DOHH2 (cell line): ENCODE measurements at regions not wholly inside any gene's neighbourhood (a gene's known extent, or its start where the extent isn't known, plus 50 kb on each side); places are given as distances from the start of the nearest gene placed in this dataset.

Experiments used
- CTCF ChIP-seq: fragments of 200-600 bp; sonication (generic); IDR thresholded peaks from one replicate; pipeline ENCODE4 v1.5.1; 2014; ENCODE audit warnings: antibody characterized with exemption, mild to moderate bottlenecking, low read depth, low read length; ENCODE audit not compliant: poor library complexity, severe bottlenecking
- EZH2phosphoT487 ChIP-seq: fragments of 200-600 bp; sonication (generic); IDR thresholded peaks from 2 replicates; pipeline ENCODE4 v1.6.1; 2017; ENCODE audit warnings: borderline replicate concordance, mild to moderate bottlenecking, antibody characterized with exemption, low read length, moderate library complexity, mixed read lengths

DNA sequence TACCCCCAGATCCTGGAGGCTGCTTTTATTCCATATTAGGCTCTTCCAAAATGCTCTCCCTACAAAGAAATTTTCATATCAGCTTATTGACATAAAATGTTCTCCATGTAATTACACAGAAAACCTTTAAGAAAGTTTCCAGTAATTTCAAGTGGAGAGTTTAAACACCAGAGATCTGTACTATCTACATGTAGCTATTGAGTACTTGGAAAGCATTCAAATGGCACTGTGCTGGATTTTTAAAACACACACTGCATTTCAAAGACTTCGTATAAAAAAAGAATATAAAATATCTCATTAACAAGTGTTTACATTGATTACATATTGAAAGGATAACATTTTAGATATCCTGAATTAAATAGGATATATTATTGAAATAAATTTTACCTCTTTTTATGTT lies 182.4 kb upstream of the ZNF521 start:
- TF ChIP-seq CTCF (no peak), EZH2phosphoT487 (no peak)
